ENCODE measurements at regions not wholly inside any gene's neighbourhood (a gene's known extent, or its start where the extent isn't known, plus 50 kb on each side); places are given as distances from the start of the nearest gene placed in this dataset.

GRCh38 chr22:48743601-48744282 is 1083.9 kb downstream of the BRD1 start:
- intact Hi-C loops (cut with DNase I) = no loop called here
- peak; percentile 55 for DNase-seq (ENCODE audit: low spot score)

GRCh38 chr22:48742556-48743343 is 1084.9 kb downstream of the BRD1 start:
- DNase-seq (ENCODE audit: low spot score) = peak; percentile 54
- intact Hi-C loops (cut with DNase I) = no loop called here

GRCh38 chr22:48742191-48742555 is 1085.5 kb downstream of the BRD1 start:
- DNase-seq (ENCODE audit: low spot score) = peak; percentile 55
- intact Hi-C loops (cut with DNase I) = no loop called here

GRCh38 chr22:48741540-48741939 is 1086.1 kb downstream of the BRD1 start:
- peak; percentile 41 for DNase-seq (ENCODE audit: low spot score)
- intact Hi-C loops (cut with DNase I) = no loop called here

- intact Hi-C loops (cut with DNase I) = no loop called here
- DNase-seq (ENCODE audit: low spot score) = peak; percentile 73
Measured at GRCh38 chr22:48740731-48741405, 1086.8 kb downstream of the BRD1 start.

- peak; percentile 60 for DNase-seq (ENCODE audit: low spot score)
Measured at GRCh38 chr22:48740086-48740730, 1087.5 kb downstream of the BRD1 start.

GRCh38 chr22:48739348-48740085 is 1088.2 kb downstream of the BRD1 start:
- peak; percentile 62 for DNase-seq (ENCODE audit: low spot score)
- intact Hi-C loops (cut with DNase I) = no loop called here

More at GRCh38 chr22:48740086-48740730, 1087.5 kb downstream of the BRD1 start:
- intact Hi-C loops (cut with DNase I) = no loop called here

- intact Hi-C loops (cut with DNase I) = no loop called here
- DNase-seq (ENCODE audit: low spot score) = peak; percentile 55
Measured at GRCh38 chr22:48738204-48738980, 1089.3 kb downstream of the BRD1 start.

- intact Hi-C loops (cut with DNase I) = no loop called here
- peak; percentile 49 for DNase-seq (ENCODE audit: low spot score)
Measured at GRCh38 chr22:48737461-48738203, 1090.0 kb downstream of the BRD1 start.

- intact Hi-C loops (cut with DNase I) = no loop called here
- DNase-seq (ENCODE audit: low spot score) = peak; percentile 60
Measured at GRCh38 chr22:48736593-48737460, 1090.8 kb downstream of the BRD1 start.

- DNase-seq (ENCODE audit: low spot score) = peak; percentile 69
- intact Hi-C loops (cut with DNase I) = loop anchor here in 1 of 2 donors (1.0 kb wide), 1 partner anchor 25 kb away; no protein-coding TSS in a partner anchor
Measured at GRCh38 chr22:48734961-48735360, 1092.7 kb downstream of the BRD1 start.

GRCh38 chr22:48734359-48734758 is 1093.3 kb downstream of the BRD1 start:
- intact Hi-C loops (cut with DNase I) = loop anchor here in 1 of 2 donors (1.0 kb wide), 1 partner anchor 24 kb away; no protein-coding TSS in a partner anchor
- peak; percentile 26 for DNase-seq (ENCODE audit: low spot score)

GRCh38 chr22:48729499-48730171 is 1098.0 kb downstream of the BRD1 start:
- DNase-seq (ENCODE audit: low spot score) = peak; percentile 50
- intact Hi-C loops (cut with DNase I) = no loop called here

- intact Hi-C loops (cut with DNase I) = no loop called here
- no peak for DNase-seq (ENCODE audit: low spot score)
Measured at GRCh38 chr22:48727454-48728058, 1100.1 kb downstream of the BRD1 start.

- peak; percentile 58 for DNase-seq (ENCODE audit: low spot score)
- intact Hi-C loops (cut with DNase I) = no loop called here
Measured at GRCh38 chr22:48724899-48725298, 1102.8 kb downstream of the BRD1 start.

- DNase-seq (ENCODE audit: low spot score) = peak; percentile 63
- intact Hi-C loops (cut with DNase I) = no loop called here
Measured at GRCh38 chr22:48722661-48723060, 1105.0 kb downstream of the BRD1 start.
